GM12864 (cell line): ENCODE measurements at regions not wholly inside any gene's neighbourhood (a gene's known extent, or its start where the extent isn't known, plus 50 kb on each side); places are given as distances from the start of the nearest gene placed in this dataset.

Experiments used
- DNase-seq: peaks from one replicate; pipeline ENCODE4 v3.0.0-alpha.2; 2011; ENCODE audit warnings: low read depth
- H3K4me3 ChIP-seq: 2 replicates; pipeline ENCODE4 v1.5.1; 2011; ENCODE audit warnings: mild to moderate bottlenecking, low read depth, low read length, control low read depth
- CTCF ChIP-seq: IDR thresholded peaks from 2 replicates; pipeline ENCODE4 v1.5.1; 2011; ENCODE audit warnings: low read depth, mild to moderate bottlenecking, moderate library complexity, low read length, control low read depth, inconsistent platforms; ENCODE audit errors: missing control alignments

GRCh38 chr2:4838626-4839025 is 853.6 kb upstream of the SOX11 start:
- no peak for TF ChIP-seq CTCF
- H3K4me3 ChIP-seq = no peak overlapping the region
- DNase-seq = no peak

GRCh38 chr2:4840791-4841190 is 851.4 kb upstream of the SOX11 start:
- TF ChIP-seq CTCF = no peak
- no peak overlapping the region for H3K4me3 ChIP-seq
- no peak for DNase-seq

GRCh38 chr2:4844881-4845280 is 847.3 kb upstream of the SOX11 start:
- no peak overlapping the region for H3K4me3 ChIP-seq
- no peak for TF ChIP-seq CTCF
- DNase-seq = no peak

- TF ChIP-seq CTCF = no peak
- no peak overlapping the region for H3K4me3 ChIP-seq
- no peak for DNase-seq
Measured at GRCh38 chr2:4862031-4862430, 830.2 kb upstream of the SOX11 start.

GRCh38 chr2:4866198-4866597 is 826.0 kb upstream of the SOX11 start:
- no peak for TF ChIP-seq CTCF
- no peak overlapping the region for H3K4me3 ChIP-seq
- DNase-seq = no peak

- no peak for DNase-seq
- no peak for TF ChIP-seq CTCF
- no peak overlapping the region for H3K4me3 ChIP-seq
Measured at GRCh38 chr2:4868466-4868865, 823.7 kb upstream of the SOX11 start.

- H3K4me3 ChIP-seq = no peak overlapping the region
- no peak for TF ChIP-seq CTCF
- DNase-seq = no peak
Measured at GRCh38 chr2:4869154-4869553, 823.0 kb upstream of the SOX11 start.
